Breast epithelium (tissue), 4 donors: ENCODE measurements at regions not wholly inside any gene's neighbourhood (a gene's known extent, or its start where the extent isn't known, plus 50 kb on each side); places are given as distances from the start of the nearest gene placed in this dataset.

Source experiments
- DNase-seq, 2 donors: peaks; one replicate each; pipeline ENCODE4 v3.0.0-alpha.2; 2019; ENCODE audit warnings: low spot score in 2 of 2
- H3K27ac ChIP-seq, 2 donors: fragments of 200-600 bp; sonication (generic) in 1 of 2; one replicate each; pipeline ENCODE4 v1.5.1; 2016 to 2019; ENCODE audit warnings: mild to moderate bottlenecking in 1 of 2
- H3K27me3 ChIP-seq, 2 donors: fragments of 200-600 bp; sonication (generic) in 1 of 2; one replicate each; pipeline versions ENCODE4 v1.5.1 to v1.6.0; 2017 to 2019; ENCODE audit warnings: control low read depth in 1 of 2, mild to moderate bottlenecking in 1 of 2
- H3K36me3 ChIP-seq: fragments of 200-600 bp; one replicate; pipeline ENCODE4 v1.5.1; 2019
- H3K4me1 ChIP-seq, 2 donors: fragments of 200-600 bp; sonication (generic); one replicate each; pipeline ENCODE4 v1.5.1; 2016 to 2019; ENCODE audit warnings: control low read depth in 1 of 2
- H3K4me3 ChIP-seq, 3 donors: fragments of 200-600 bp; sonication (generic); 1 replicate in 2 of 3; 2 replicates in 1 of 3; pipeline ENCODE4 v1.5.1; 2016 to 2019; ENCODE audit warnings: mild to moderate bottlenecking in 3 of 3, moderate library complexity in 2 of 3
- H3K9me3 ChIP-seq, 2 donors: fragments of 200-600 bp; sonication (generic) in 1 of 2; one replicate each; pipeline ENCODE4 v1.5.1; 2016 to 2019; ENCODE audit warnings: control low read depth in 1 of 2
- CTCF ChIP-seq, 3 donors: fragments of 450-650 bp; IDR thresholded peaks; one replicate each; pipeline ENCODE4 v1.5.1; 2016 to 2017; ENCODE audit warnings: antibody characterized with exemption in 3 of 3, mild to moderate bottlenecking in 3 of 3, moderate library complexity in 3 of 3
- POLR2A ChIP-seq: fragments of 450-650 bp; IDR thresholded peaks from one replicate; pipeline ENCODE4 v1.6.1; 2016; ENCODE audit warnings: antibody characterized with exemption, mild to moderate bottlenecking, moderate library complexity
- POLR2AphosphoS5 ChIP-seq, 3 donors: sonication (generic); formaldehyde crosslinking; IDR thresholded peaks; one replicate each; pipeline ENCODE4 v1.6.1; 2017; ENCODE audit warnings: antibody characterized with exemption in 3 of 3
- intact Hi-C: fragments of 100-400 bp; cut with DNase I; formaldehyde crosslinking; loops from one replicate; pipeline ENCODE4 v1.15.1; 2023; ENCODE audit warnings: low total_unique reads

GRCh38 chr4:165751882-165752281 is 121.2 kb upstream of the TLL1 start:
- TF ChIP-seq POLR2A (no peak), CTCF (IDR thresholded peaks at IDR 0.05) (no peak), POLR2AphosphoS5 (IDR thresholded peaks at IDR 0.05) (no peak)
- H3K27ac ChIP-seq, result no peak overlapping the region
- intact Hi-C loops, result no loop called here
- H3K36me3 ChIP-seq, result no peaks in the 10 kb centered on the region
- H3K4me1 ChIP-seq, result no peaks in the 10 kb centered on the region
- no peak for DNase-seq
- H3K4me3 ChIP-seq, result no peak overlapping the region
- no peaks in the 10 kb centered on the region for H3K27me3 ChIP-seq
- no peaks in the 10 kb centered on the region for H3K9me3 ChIP-seq

- DNase-seq, result no peak
- intact Hi-C loops, result loop anchor here (5.0 kb wide), 1 partner anchor 473 kb away; no protein-coding TSS in a partner anchor
- Histone ChIP-seq H3K4me1 (no peaks in the 10 kb centered on the region), H3K27ac (no peak overlapping the region), H3K4me3 (no peak overlapping the region), H3K9me3 (no peaks in the 10 kb centered on the region), H3K27me3 (no peaks in the 10 kb centered on the region), H3K36me3 (no peaks in the 10 kb centered on the region)
- TF ChIP-seq POLR2AphosphoS5 (IDR thresholded peaks at IDR 0.05), result no peak
- TF ChIP-seq CTCF (IDR thresholded peaks at IDR 0.05), result no peak
- TF ChIP-seq POLR2A, result no peak
Measured at GRCh38 chr4:165754664-165755063, 118.4 kb upstream of the TLL1 start.

GRCh38 chr4:165756836-165757235 is 116.2 kb upstream of the TLL1 start:
- intact Hi-C loops, result loop anchor here (5.0 kb wide), 1 partner anchor 470 kb away; no protein-coding TSS in a partner anchor
- H3K4me1 ChIP-seq, result no peaks in the 10 kb centered on the region
- no peaks in the 10 kb centered on the region for H3K9me3 ChIP-seq
- no peaks in the 10 kb centered on the region for H3K27me3 ChIP-seq
- TF ChIP-seq POLR2AphosphoS5 (IDR thresholded peaks at IDR 0.05) (no peak), CTCF (IDR thresholded peaks at IDR 0.05) (no peak), POLR2A (no peak)
- no peaks in the 10 kb centered on the region for H3K36me3 ChIP-seq
- H3K4me3 ChIP-seq, result no peak overlapping the region
- no peak overlapping the region for H3K27ac ChIP-seq
- DNase-seq, result no peak

- no peaks in the 10 kb centered on the region for H3K36me3 ChIP-seq
- no peak for TF ChIP-seq POLR2AphosphoS5 (IDR thresholded peaks at IDR 0.05)
- no peak for TF ChIP-seq CTCF (IDR thresholded peaks at IDR 0.05)
- TF ChIP-seq POLR2A, result no peak
- H3K4me3 ChIP-seq, result no peak overlapping the region
- H3K9me3 ChIP-seq, result no peaks in the 10 kb centered on the region
- H3K27ac ChIP-seq, result no peak overlapping the region
- H3K4me1 ChIP-seq, result no peaks in the 10 kb centered on the region
- intact Hi-C loops, result loop anchor here (5.0 kb wide), 1 partner anchor 470 kb away; no protein-coding TSS in a partner anchor
- no peaks in the 10 kb centered on the region for H3K27me3 ChIP-seq
- DNase-seq, result no peak
Measured at GRCh38 chr4:165757451-165757850, 115.6 kb upstream of the TLL1 start.

- TF ChIP-seq CTCF (IDR thresholded peaks at IDR 0.05) (no peak), POLR2AphosphoS5 (IDR thresholded peaks at IDR 0.05) (no peak), POLR2A (no peak)
Measured at GRCh38 chr4:165758086-165758485, 115.0 kb upstream of the TLL1 start.

More at GRCh38 chr4:165758086-165758485, 115.0 kb upstream of the TLL1 start:
- no peak overlapping the region for H3K27ac ChIP-seq
- intact Hi-C loops, result loop anchor here (5.0 kb wide), 1 partner anchor 469 kb away; no protein-coding TSS in a partner anchor
- no peaks in the 10 kb centered on the region for H3K36me3 ChIP-seq
- no peaks in the 10 kb centered on the region for H3K4me1 ChIP-seq
- H3K27me3 ChIP-seq, result no peaks in the 10 kb centered on the region
- DNase-seq, result no peak
- no peak overlapping the region for H3K4me3 ChIP-seq
- no peaks in the 10 kb centered on the region for H3K9me3 ChIP-seq
